Right kidney (tissue), 1 donor: ENCODE measurements at regions not wholly inside any gene's neighbourhood (a gene's known extent, or its start where the extent isn't known, plus 50 kb on each side); places are given as distances from the start of the nearest gene placed in this dataset.
"Not testable (repeated sequence)": the region's sequence is repeated elsewhere in the genome, so short reads cannot be mapped to it uniquely, and the experiment has no call there.

Experiments used
- DNase-seq: peaks from one replicate; pipeline ENCODE4 v3.0.0-alpha.2; 2016

GRCh38 chr3:76533710-76534109 is 506.2 kb upstream of the ROBO2 start:
- not testable (repeated sequence) for DNase-seq

GRCh38 chr3:76537857-76538256 is 502.0 kb upstream of the ROBO2 start:
- not testable (repeated sequence) for DNase-seq

GRCh38 chr3:76547674-76548073 is 492.2 kb upstream of the ROBO2 start:
- no peak for DNase-seq

GRCh38 chr3:76550522-76551201 is 489.2 kb upstream of the ROBO2 start:
- no peak for DNase-seq

GRCh38 chr3:76551739-76552138 is 488.2 kb upstream of the ROBO2 start:
- no peak for DNase-seq

GRCh38 chr3:76552653-76553052 is 487.2 kb upstream of the ROBO2 start:
- no peak for DNase-seq

- DNase-seq, result no peak
Observed at GRCh38 chr3:76554707-76555106, 485.2 kb upstream of the ROBO2 start.

- DNase-seq, result no peak
Observed at GRCh38 chr3:76561494-76562236, 478.2 kb upstream of the ROBO2 start.

- no peak for DNase-seq
Observed at GRCh38 chr3:76565496-76566210, 474.2 kb upstream of the ROBO2 start.

- no peak for DNase-seq
Observed at GRCh38 chr3:76566211-76566534, 473.7 kb upstream of the ROBO2 start.

GRCh38 chr3:76566904-76567303 is 473.0 kb upstream of the ROBO2 start:
- no peak for DNase-seq

GRCh38 chr3:76570436-76571057 is 469.4 kb upstream of the ROBO2 start:
- no peak for DNase-seq

GRCh38 chr3:76576201-76576600 is 463.7 kb upstream of the ROBO2 start:
- DNase-seq, result no peak

GRCh38 chr3:76582098-76582497 is 457.8 kb upstream of the ROBO2 start:
- no peak for DNase-seq

GRCh38 chr3:76582632-76583378 is 457.1 kb upstream of the ROBO2 start:
- DNase-seq, result no peak

GRCh38 chr3:76585794-76586392 is 454.0 kb upstream of the ROBO2 start:
- no peak for DNase-seq

GRCh38 chr3:76586471-76586870 is 453.4 kb upstream of the ROBO2 start:
- no peak for DNase-seq

- no peak for DNase-seq
Observed at GRCh38 chr3:76610150-76610549, 429.7 kb upstream of the ROBO2 start.

- no peak for DNase-seq
Observed at GRCh38 chr3:76615719-76616118, 424.2 kb upstream of the ROBO2 start.

- no peak for DNase-seq
Observed at GRCh38 chr3:76624164-76624563, 415.7 kb upstream of the ROBO2 start.

GRCh38 chr3:76627236-76627635 is 412.7 kb upstream of the ROBO2 start:
- DNase-seq, result no peak

- no peak for DNase-seq
Observed at GRCh38 chr3:76631251-76631650, 408.6 kb upstream of the ROBO2 start.
